ENCODE measurements at regions not wholly inside any gene's neighbourhood (a gene's known extent, or its start where the extent isn't known, plus 50 kb on each side); places are given as distances from the start of the nearest gene placed in this dataset.

DNA sequence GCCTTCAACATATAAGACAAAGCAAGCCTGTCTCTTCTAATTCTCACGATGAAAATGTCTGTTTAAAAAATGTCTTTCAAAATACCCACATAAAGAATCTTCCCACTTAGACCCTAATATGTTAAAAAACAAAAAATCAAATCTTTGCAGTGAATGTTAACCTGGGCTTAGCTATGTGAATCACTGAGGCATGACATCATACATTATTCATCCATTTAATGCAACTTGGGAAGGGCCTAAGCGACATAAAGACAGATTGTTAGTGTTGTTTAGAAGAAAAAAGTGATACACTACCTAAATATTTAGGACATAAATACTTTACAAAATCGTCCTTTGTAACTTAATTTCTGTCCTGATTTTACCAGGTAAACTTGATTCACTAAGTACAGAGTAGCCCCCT is 648.5 kb upstream of the NRP1 start:
- TF ChIP-seq, protein P1, sequence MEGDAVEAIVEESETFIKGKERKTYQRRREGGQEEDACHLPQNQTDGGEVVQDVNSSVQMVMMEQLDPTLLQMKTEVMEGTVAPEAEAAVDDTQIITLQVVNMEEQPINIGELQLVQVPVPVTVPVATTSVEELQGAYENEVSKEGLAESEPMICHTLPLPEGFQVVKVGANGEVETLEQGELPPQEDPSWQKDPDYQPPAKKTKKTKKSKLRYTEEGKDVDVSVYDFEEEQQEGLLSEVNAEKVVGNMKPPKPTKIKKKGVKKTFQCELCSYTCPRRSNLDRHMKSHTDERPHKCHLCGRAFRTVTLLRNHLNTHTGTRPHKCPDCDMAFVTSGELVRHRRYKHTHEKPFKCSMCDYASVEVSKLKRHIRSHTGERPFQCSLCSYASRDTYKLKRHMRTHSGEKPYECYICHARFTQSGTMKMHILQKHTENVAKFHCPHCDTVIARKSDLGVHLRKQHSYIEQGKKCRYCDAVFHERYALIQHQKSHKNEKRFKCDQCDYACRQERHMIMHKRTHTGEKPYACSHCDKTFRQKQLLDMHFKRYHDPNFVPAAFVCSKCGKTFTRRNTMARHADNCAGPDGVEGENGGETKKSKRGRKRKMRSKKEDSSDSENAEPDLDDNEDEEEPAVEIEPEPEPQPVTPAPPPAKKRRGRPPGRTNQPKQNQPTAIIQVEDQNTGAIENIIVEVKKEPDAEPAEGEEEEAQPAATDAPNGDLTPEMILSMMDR (IDR thresholded peaks at IDR 0.05): no peak
- Histone ChIP-seq H3K27me3 (ENCODE audit: control insufficient read depth in 2 of 2, insufficient read depth in 2 of 2, low read length in 2 of 2) (no peaks in the 10 kb centered on the region), H3K36me3 (replicated peaks in 1 of 2; ENCODE audit: control insufficient read depth in 1 of 2, insufficient read depth in 2 of 2, low read length in 2 of 2) (no peaks in the 10 kb centered on the region), H3K27ac (ENCODE audit: low read depth in 1 of 2, low read length in 2 of 2) (no peak overlapping the region), H3K4me3 (replicated peaks in 1 of 3; ENCODE audit: low read depth in 2 of 3, low read length in 3 of 3) (no peak overlapping the region), H3K4me2 (replicated peaks; ENCODE audit: extremely low read depth, low read length, poor library complexity, severe bottlenecking) (no peak overlapping the region), H3K9ac (ENCODE audit: insufficient read depth, low read length, poor library complexity, severe bottlenecking) (no peak overlapping the region), H4K20me1 (ENCODE audit: insufficient read depth, low read length) (no peaks in the 10 kb centered on the region), H3K4me1 (ENCODE audit: control insufficient read depth in 1 of 2, insufficient read depth in 2 of 2, low read length in 2 of 2) (no peaks in the 10 kb centered on the region), H2AFZ (ENCODE audit: insufficient read depth, low read depth, low read length, poor library complexity, severe bottlenecking) (no peak overlapping the region), H3K9me3 (replicated peaks in 1 of 2; ENCODE audit: control insufficient read depth in 1 of 2, insufficient read depth in 1 of 2, low read length in 2 of 2) (no peaks in the 10 kb centered on the region), H3K79me2 (ENCODE audit: insufficient read depth, low read length) (no peaks in the 10 kb centered on the region)
- Mint-ChIP-seq H3K36me3 (no peaks in the 10 kb centered on the region), H3K9me3 (peaks cover 0 to 5% (median 1%) of the 10 kb centered on the region in 7 donors), H3K4me1 (no peaks in the 10 kb centered on the region), H3K27me3 (ENCODE audit: low read depth in 3 of 3) (peaks cover 0 to 2% (median 2%) of the 10 kb centered on the region in 3 donors), H3K4me3 (no peak overlapping the region), H3K27ac (no peak overlapping the region)
- intact Hi-C loops (cut with micrococcal nuclease): no loop called here
- no CpG with 5 or more reads among the region's 3 CpGs for WGBS (ENCODE audit: insufficient coverage)
- no peak for DNase-seq

DNA sequence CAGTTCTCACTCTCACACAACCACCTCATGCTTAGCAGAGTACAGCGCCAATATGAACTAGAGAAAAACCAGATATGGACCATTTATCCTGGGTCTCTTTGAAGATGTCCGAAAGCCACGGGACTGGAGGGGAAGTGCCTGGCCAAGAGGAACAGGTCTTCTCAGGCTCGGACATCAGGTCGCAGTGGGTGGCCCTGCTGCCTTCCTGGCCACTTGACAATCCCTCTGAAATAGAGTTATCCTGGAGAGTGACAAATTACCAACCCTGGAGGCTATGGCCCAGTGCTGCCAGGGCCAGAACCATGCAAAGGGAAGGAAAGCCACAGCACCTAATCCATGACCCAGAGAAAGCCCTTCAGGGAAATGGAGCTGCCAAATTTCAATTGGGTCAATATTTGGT is 646.8 kb upstream of the NRP1 start:
- H3K36me3 Mint-ChIP-seq: no peaks in the 10 kb centered on the region
- no peak overlapping the region for H2AFZ ChIP-seq (ENCODE audit: insufficient read depth, low read depth, low read length, poor library complexity, severe bottlenecking)
- peaks cover 0 to 2% (median 2%) of the 10 kb centered on the region in 3 donors for H3K27me3 Mint-ChIP-seq (ENCODE audit: low read depth in 3 of 3)
- 84% methylated on average over 5 of the region's 5 CpGs for WGBS (ENCODE audit: insufficient coverage)
- H3K9me3 Mint-ChIP-seq: peaks cover 0 to 5% (median 0%) of the 10 kb centered on the region in 7 donors
- no peak overlapping the region for H3K4me2 ChIP-seq (replicated peaks; ENCODE audit: extremely low read depth, low read length, poor library complexity, severe bottlenecking)
- no peak overlapping the region for H3K4me3 ChIP-seq (replicated peaks in 1 of 3; ENCODE audit: low read depth in 2 of 3, low read length in 3 of 3)
- no peaks in the 10 kb centered on the region for H3K4me1 ChIP-seq (ENCODE audit: control insufficient read depth in 1 of 2, insufficient read depth in 2 of 2, low read length in 2 of 2)
- H3K4me3 Mint-ChIP-seq: no peak overlapping the region
- H3K27me3 ChIP-seq (ENCODE audit: control insufficient read depth in 2 of 2, insufficient read depth in 2 of 2, low read length in 2 of 2): no peaks in the 10 kb centered on the region
- no peaks in the 10 kb centered on the region for H4K20me1 ChIP-seq (ENCODE audit: insufficient read depth, low read length)
- no peaks in the 10 kb centered on the region for H3K4me1 Mint-ChIP-seq
- H3K36me3 ChIP-seq (replicated peaks in 1 of 2; ENCODE audit: control insufficient read depth in 1 of 2, insufficient read depth in 2 of 2, low read length in 2 of 2): no peaks in the 10 kb centered on the region
- H3K27ac ChIP-seq (ENCODE audit: low read depth in 1 of 2, low read length in 2 of 2): no peak overlapping the region
- no peak overlapping the region for H3K27ac Mint-ChIP-seq
- intact Hi-C loops (cut with micrococcal nuclease): no loop called here
- H3K9me3 ChIP-seq (replicated peaks in 1 of 2; ENCODE audit: control insufficient read depth in 1 of 2, insufficient read depth in 1 of 2, low read length in 2 of 2): no peaks in the 10 kb centered on the region
- TF ChIP-seq, protein P1 (IDR thresholded peaks at IDR 0.05): no peak
- H3K79me2 ChIP-seq (ENCODE audit: insufficient read depth, low read length): no peaks in the 10 kb centered on the region
- no peak for DNase-seq
- H3K9ac ChIP-seq (ENCODE audit: insufficient read depth, low read length, poor library complexity, severe bottlenecking): no peak overlapping the region

Data from CD14-positive monocyte (primary cell).